GM12864 (cell line): ENCODE measurements at regions not wholly inside any gene's neighbourhood (a gene's known extent, or its start where the extent isn't known, plus 50 kb on each side); places are given as distances from the start of the nearest gene placed in this dataset.

Source experiments
- DNase-seq: peaks from one replicate; pipeline ENCODE4 v3.0.0-alpha.2; 2011; ENCODE audit warnings: low read depth
- H3K4me3 ChIP-seq: 2 replicates; pipeline ENCODE4 v1.5.1; 2011; ENCODE audit warnings: mild to moderate bottlenecking, low read depth, low read length, control low read depth
- TF ChIP-seq, protein P1 (sequence below): IDR thresholded peaks from 2 replicates; pipeline ENCODE4 v1.5.1; 2011; ENCODE audit warnings: low read depth, mild to moderate bottlenecking, moderate library complexity, low read length, control low read depth, inconsistent platforms; ENCODE audit errors: missing control alignments

DNA sequence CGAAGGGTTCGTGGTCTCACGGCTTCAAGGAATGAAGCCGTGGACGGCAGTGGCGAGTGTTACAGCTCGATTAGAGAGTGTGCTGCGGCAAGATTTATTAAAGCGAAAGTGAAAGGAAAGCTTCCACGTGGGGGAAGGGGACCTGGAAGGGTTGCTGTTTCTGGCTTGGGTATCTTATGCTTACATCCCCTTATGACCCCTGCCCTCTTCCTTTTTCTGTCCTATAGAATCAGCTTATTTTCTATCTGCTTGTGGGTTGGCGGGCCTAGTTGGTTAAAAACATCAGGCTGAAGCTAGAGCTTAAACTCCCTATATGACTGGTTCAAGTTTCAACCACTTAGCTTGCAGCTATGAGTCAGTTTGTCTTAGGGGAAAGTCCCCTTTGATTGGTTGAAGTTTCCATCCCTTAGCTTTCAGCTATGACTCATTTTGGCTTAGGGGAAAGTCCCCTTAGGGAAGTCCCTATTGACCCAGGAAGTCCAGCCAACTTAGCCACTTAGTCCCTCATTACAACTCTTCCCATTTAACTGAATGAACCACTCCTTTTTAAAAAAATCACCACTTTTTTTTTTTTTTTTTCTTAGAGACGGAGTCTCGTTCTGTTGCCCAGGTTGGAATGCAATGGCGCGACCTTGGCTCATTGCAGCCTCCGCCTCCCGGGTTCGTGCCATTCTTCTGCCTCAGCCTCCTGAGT lies 1494.7 kb upstream of the TMEM132C start:
- peak; percentile 70 for DNase-seq
- TF ChIP-seq, protein P1, sequence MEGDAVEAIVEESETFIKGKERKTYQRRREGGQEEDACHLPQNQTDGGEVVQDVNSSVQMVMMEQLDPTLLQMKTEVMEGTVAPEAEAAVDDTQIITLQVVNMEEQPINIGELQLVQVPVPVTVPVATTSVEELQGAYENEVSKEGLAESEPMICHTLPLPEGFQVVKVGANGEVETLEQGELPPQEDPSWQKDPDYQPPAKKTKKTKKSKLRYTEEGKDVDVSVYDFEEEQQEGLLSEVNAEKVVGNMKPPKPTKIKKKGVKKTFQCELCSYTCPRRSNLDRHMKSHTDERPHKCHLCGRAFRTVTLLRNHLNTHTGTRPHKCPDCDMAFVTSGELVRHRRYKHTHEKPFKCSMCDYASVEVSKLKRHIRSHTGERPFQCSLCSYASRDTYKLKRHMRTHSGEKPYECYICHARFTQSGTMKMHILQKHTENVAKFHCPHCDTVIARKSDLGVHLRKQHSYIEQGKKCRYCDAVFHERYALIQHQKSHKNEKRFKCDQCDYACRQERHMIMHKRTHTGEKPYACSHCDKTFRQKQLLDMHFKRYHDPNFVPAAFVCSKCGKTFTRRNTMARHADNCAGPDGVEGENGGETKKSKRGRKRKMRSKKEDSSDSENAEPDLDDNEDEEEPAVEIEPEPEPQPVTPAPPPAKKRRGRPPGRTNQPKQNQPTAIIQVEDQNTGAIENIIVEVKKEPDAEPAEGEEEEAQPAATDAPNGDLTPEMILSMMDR, result no peak
- H3K4me3 ChIP-seq, result no peak overlapping the region; the same call in 1 of the 2 replicates

DNA sequence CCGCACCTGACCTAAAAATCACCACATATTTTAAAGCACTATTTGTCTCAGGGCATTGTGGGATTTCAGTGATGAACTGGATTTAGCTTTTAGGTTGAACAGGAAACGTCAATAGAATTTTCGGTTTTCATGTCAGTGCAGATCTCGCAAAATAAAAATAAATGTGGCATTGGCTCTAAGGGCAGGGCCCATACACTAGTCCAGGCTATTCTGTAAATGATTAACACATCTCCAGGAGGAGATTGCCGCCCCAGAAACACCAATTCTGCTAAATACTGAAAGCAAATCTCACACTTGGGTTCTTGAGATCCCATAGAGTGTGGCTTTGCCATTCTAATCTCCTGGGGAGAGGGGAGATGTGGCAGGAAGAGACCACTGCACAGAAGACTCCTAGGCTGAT lies 1494.0 kb upstream of the TMEM132C start:
- DNase-seq, result no peak
- H3K4me3 ChIP-seq, result no peak overlapping the region
- TF ChIP-seq, protein P1, result no peak

DNA sequence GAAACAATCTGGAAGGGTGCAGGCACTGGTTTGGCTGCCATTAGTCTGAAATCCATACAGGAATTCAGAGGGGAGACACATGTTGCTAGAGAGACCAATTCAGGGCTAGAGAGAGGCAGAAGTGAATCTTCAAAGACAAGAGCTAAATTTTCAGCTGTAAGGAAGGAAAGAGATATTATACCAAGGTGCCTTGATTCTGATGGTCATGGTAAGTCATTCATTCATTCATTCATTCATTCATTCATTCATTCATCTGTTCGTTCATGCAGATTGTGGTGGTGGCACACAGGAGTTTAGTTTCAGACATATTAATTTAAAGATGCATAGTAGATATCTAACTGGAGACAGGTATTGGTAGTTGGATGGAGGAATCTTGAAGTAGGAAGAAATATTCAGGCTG lies 1493.5 kb upstream of the TMEM132C start:
- no peak for DNase-seq
- H3K4me3 ChIP-seq, result no peak overlapping the region
- TF ChIP-seq, protein P1, result no peak

DNA sequence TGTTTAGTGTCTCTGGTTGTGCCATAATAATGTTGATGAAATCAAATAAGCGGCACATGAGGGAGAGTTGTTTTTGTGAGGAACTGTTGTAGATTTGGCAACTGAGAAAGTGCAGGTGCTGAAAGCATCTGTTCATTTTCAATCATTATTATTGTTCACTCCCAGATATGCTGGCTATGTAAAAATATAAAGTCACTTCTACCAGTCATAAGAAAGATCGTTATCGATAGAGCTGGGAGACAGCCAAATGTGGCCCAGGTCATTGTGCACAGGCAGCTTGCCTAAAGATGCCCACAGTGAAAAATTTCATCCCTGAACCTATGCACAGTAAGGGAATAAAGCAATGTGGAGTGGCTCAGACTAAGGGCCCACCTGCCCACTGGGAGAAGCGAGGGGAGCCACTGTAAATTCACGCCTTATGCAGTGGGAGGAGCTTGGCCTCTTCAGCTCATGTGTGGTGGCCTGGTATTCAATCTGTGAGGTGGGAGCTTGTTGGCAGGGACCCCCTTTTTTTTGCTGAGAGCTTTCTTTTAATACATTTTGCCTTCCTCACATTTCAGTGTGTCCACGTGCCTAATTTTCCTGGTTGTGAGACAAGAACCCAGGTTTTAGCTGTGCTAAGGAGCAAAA lies 1490.8 kb upstream of the TMEM132C start:
- DNase-seq, result no peak
- H3K4me3 ChIP-seq, result no peak overlapping the region
- TF ChIP-seq, protein P1, result no peak

GRCh38 chr12:126780343-126780742 lies 1486.6 kb upstream of the TMEM132C start:
- TF ChIP-seq, protein P1, result no peak
- DNase-seq, result no peak
- H3K4me3 ChIP-seq, result no peak overlapping the region

- no peak for DNase-seq
- no peak overlapping the region for H3K4me3 ChIP-seq
- TF ChIP-seq, protein P1, result no peak
Measured at GRCh38 chr12:126781593-126781992, 1485.4 kb upstream of the TMEM132C start.

DNA sequence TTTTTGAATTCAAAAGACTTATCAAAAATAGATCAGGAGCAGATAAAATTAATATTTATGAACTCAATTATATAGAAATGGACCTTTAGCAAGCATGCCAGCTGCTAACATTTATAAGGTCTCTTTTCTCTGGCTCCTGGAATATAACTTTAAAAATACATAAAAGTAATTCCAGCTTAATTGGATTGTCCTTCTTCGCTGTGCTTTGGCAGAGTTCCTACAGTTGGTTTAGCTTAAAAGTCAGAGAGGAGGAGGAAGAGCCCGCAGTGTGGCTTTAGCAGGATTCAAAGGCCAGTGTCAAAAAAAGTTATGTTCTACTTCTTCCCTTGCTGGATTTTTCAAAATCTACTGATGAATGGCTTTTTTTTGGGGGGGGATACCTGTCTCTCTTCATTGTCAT lies 1484.9 kb upstream of the TMEM132C start:
- DNase-seq, result no peak
- TF ChIP-seq, protein P1, result no peak
- no peak overlapping the region for H3K4me3 ChIP-seq
